PC-9 (cell line): ENCODE measurements at regions not wholly inside any gene's neighbourhood (a gene's known extent, or its start where the extent isn't known, plus 50 kb on each side); places are given as distances from the start of the nearest gene placed in this dataset.

Experiments used
- CTCF ChIP-seq: fragments of 200-600 bp; sonication (generic); conservative IDR thresholded peaks from 2 replicates; pipeline ENCODE4 v1.6.1; 2017; ENCODE audit warnings: mixed run types, antibody characterized with exemption, mild to moderate bottlenecking, moderate library complexity
- EZH2 ChIP-seq: fragments of 200-600 bp; sonication (generic); IDR thresholded peaks from 2 replicates; pipeline ENCODE4 v1.8.0; 2017; ENCODE audit warnings: antibody characterized with exemption, low read depth

- no peak for TF ChIP-seq CTCF
- TF ChIP-seq EZH2, result no peak
Measured at GRCh38 chr14:65351493-65352194, 60.9 kb upstream of the FUT8 start.
